D721Med (cell line): ENCODE measurements at regions not wholly inside any gene's neighbourhood (a gene's known extent, or its start where the extent isn't known, plus 50 kb on each side); places are given as distances from the start of the nearest gene placed in this dataset.

Source experiments
- DNase-seq: peaks from one replicate; pipeline ENCODE4 v3.0.0; 2011; ENCODE audit warnings: low spot score; ENCODE audit not compliant: insufficient read length
- FAIRE-seq: peaks from 2 replicates; lab custom pipeline; 2011; peaks lifted over from hg19 to GRCh38; lab: Jason Lieb, UNC
- CTCF ChIP-seq: IDR thresholded peaks from 2 replicates; pipeline ENCODE4 v1.5.1; 2012; ENCODE audit warnings: mild to moderate bottlenecking, control low read depth; ENCODE audit not compliant: insufficient read depth; ENCODE audit errors: missing control alignments

- DNase-seq (no peak), FAIRE-seq (no peak)
- no peak for TF ChIP-seq CTCF
Measured at GRCh38 chr15:95929232-95929846, 401.2 kb upstream of the NR2F2 start.

- no peak for DNase-seq
- no peak for FAIRE-seq
- TF ChIP-seq CTCF: no peak
Measured at GRCh38 chr15:95930659-95931375, 399.7 kb upstream of the NR2F2 start.

GRCh38 chr15:95931619-95932018 is 398.9 kb upstream of the NR2F2 start:
- no peak for TF ChIP-seq CTCF
- DNase-seq (no peak), FAIRE-seq (no peak)

- no peak for DNase-seq
- FAIRE-seq: no peak
- no peak for TF ChIP-seq CTCF
Measured at GRCh38 chr15:95932141-95932540, 398.4 kb upstream of the NR2F2 start.

- FAIRE-seq: no peak
- no peak for DNase-seq
- TF ChIP-seq CTCF: no peak
Measured at GRCh38 chr15:95932676-95933075, 397.8 kb upstream of the NR2F2 start.

- no peak for TF ChIP-seq CTCF
- DNase-seq (no peak), FAIRE-seq (no peak)
Measured at GRCh38 chr15:95935852-95936251, 394.6 kb upstream of the NR2F2 start.

- no peak for FAIRE-seq
Measured at GRCh38 chr15:95937128-95937528, 393.4 kb upstream of the NR2F2 start.

More at GRCh38 chr15:95937128-95937528, 393.4 kb upstream of the NR2F2 start:
- DNase-seq: no peak
- no peak for TF ChIP-seq CTCF
